HEK293 (cell line): ENCODE measurements at regions not wholly inside any gene's neighbourhood (a gene's known extent, or its start where the extent isn't known, plus 50 kb on each side); places are given as distances from the start of the nearest gene placed in this dataset.

Experiments
- CTCF ChIA-PET: fragments of 350-600 bp; formaldehyde crosslinking; extraction: SDS; loops from one replicate; lab custom pipeline; 2021; ENCODE audit warnings: antibody characterized with exemption; lab: Yijun Ruan, JAX
- POLR2A ChIA-PET: fragments of 300-600 bp; formaldehyde crosslinking; extraction: SDS; loops from one replicate; lab custom pipeline; 2020; ENCODE audit warnings: antibody characterized with exemption, inconsistent platforms; lab: Yijun Ruan, JAX
- H3K27ac ChIP-seq: fragments of 200-500 bp; sonication (Bioruptor generic); 2 replicates; pipeline ENCODE4 v1.5.1; 2014; ENCODE audit warnings: low read depth, low read length, control low read depth, inconsistent platforms; ENCODE audit errors: extremely low read depth
- H3K36me3 ChIP-seq, 2 experiments: fragments of 200-500 bp in 1 of 2; sonication (Bioruptor generic) in 1 of 2; 1 replicate in 1 of 2; 2 replicates in 1 of 2; pipeline ENCODE4 v1.5.1; 2014 to 2017; ENCODE audit warnings: inconsistent platforms in 2 of 2, low read length in 2 of 2; ENCODE audit not compliant: control insufficient read depth in 2 of 2, insufficient read depth in 1 of 2
- H3K4me1 ChIP-seq: fragments of 200-500 bp; sonication (Bioruptor generic); 2 replicates; pipeline ENCODE4 v1.5.1; 2014; ENCODE audit warnings: mild to moderate bottlenecking, low read length, inconsistent platforms; ENCODE audit not compliant: control insufficient read depth, insufficient read depth
- H3K4me3 ChIP-seq: 2 replicates; pipeline ENCODE4 v1.5.1; 2011; ENCODE audit warnings: low read depth, mild to moderate bottlenecking, control low read depth, low read length, moderate library complexity
- H3K9me3 ChIP-seq: fragments of 200-500 bp; sonication (Bioruptor generic); 2 replicates; pipeline ENCODE4 v1.5.1; 2014; ENCODE audit warnings: low read depth, low read length, inconsistent platforms; ENCODE audit not compliant: control insufficient read depth, insufficient read depth
- GLIS2 ChIP-seq: fragments of 450-650 bp; formaldehyde crosslinking; IDR thresholded peaks from 2 replicates; pipeline ENCODE4 v1.5.1; 2016; ENCODE audit warnings: missing biosample characterization, missing genetic modification characterization
- MYNN ChIP-seq: fragments of 450-650 bp; formaldehyde crosslinking; IDR thresholded peaks from 2 replicates; pipeline ENCODE4 v1.5.1; 2016; ENCODE audit warnings: missing biosample characterization, missing genetic modification characterization, borderline replicate concordance
- YY1 ChIP-seq: fragments of 450-650 bp; formaldehyde crosslinking; IDR thresholded peaks from 2 replicates; pipeline ENCODE4 v1.5.1; 2018; ENCODE audit warnings: missing biosample characterization, missing genetic modification characterization
- ZBTB20 ChIP-seq: fragments of 450-650 bp; formaldehyde crosslinking; IDR thresholded peaks from 2 replicates; pipeline ENCODE4 v1.5.1; 2016; ENCODE audit warnings: missing biosample characterization, missing genetic modification characterization
- ZBTB49 ChIP-seq: fragments of 450-650 bp; formaldehyde crosslinking; IDR thresholded peaks from 2 replicates; pipeline ENCODE4 v1.5.1; 2016; ENCODE audit warnings: missing biosample characterization, missing genetic modification characterization, low read depth
- ZFP3 ChIP-seq: fragments of 450-650 bp; formaldehyde crosslinking; IDR thresholded peaks from 2 replicates; pipeline ENCODE4 v1.5.1; 2016; ENCODE audit warnings: low read depth, missing biosample characterization, missing genetic modification characterization
- ZIC2 ChIP-seq: fragments of 450-650 bp; formaldehyde crosslinking; IDR thresholded peaks from 2 replicates; pipeline ENCODE4 v1.5.1; 2016; ENCODE audit warnings: missing biosample characterization, missing genetic modification characterization
- ZNF169 ChIP-seq: fragments of 450-650 bp; formaldehyde crosslinking; IDR thresholded peaks from 2 replicates; pipeline ENCODE4 v1.5.1; 2016; ENCODE audit warnings: missing biosample characterization, missing genetic modification characterization
- ZNF19 ChIP-seq: fragments of 450-650 bp; formaldehyde crosslinking; IDR thresholded peaks from 2 replicates; pipeline ENCODE4; 2016; ENCODE audit warnings: missing biosample characterization, missing genetic modification characterization, low read depth
- ZNF239 ChIP-seq: fragments of 450-650 bp; formaldehyde crosslinking; IDR thresholded peaks from 2 replicates; pipeline ENCODE4 v1.5.1; 2016; ENCODE audit warnings: missing biosample characterization, missing genetic modification characterization
- ZNF341 ChIP-seq: fragments of 450-650 bp; formaldehyde crosslinking; IDR thresholded peaks from 2 replicates; pipeline ENCODE4; 2016; ENCODE audit warnings: low read depth, missing biosample characterization, missing genetic modification characterization
- ZNF473 ChIP-seq: fragments of 450-650 bp; formaldehyde crosslinking; IDR thresholded peaks from 2 replicates; pipeline ENCODE4 v1.5.1; 2017; ENCODE audit warnings: missing biosample characterization, missing genetic modification characterization
- ZNF518A ChIP-seq: fragments of 450-650 bp; formaldehyde crosslinking; conservative IDR thresholded peaks from 2 replicates; pipeline ENCODE4 v1.5.1; 2016; ENCODE audit warnings: low read depth, missing biosample characterization, missing genetic modification characterization
- ZNF677 ChIP-seq: fragments of 450-650 bp; IDR thresholded peaks from 2 replicates; pipeline ENCODE4 v1.5.0; 2018; ENCODE audit warnings: missing biosample characterization, mild to moderate bottlenecking, missing genetic modification characterization, moderate library complexity
- ZNF76 ChIP-seq: fragments of 450-650 bp; formaldehyde crosslinking; IDR thresholded peaks from 2 replicates; pipeline ENCODE4; 2016; ENCODE audit warnings: low read depth, missing biosample characterization, missing genetic modification characterization, borderline replicate concordance
- ZNF830 ChIP-seq: fragments of 450-650 bp; IDR thresholded peaks from 2 replicates; pipeline ENCODE4 v1.5.0; 2018; ENCODE audit warnings: missing biosample characterization, missing genetic modification characterization, low read depth, mild to moderate bottlenecking, moderate library complexity
- TF ChIP-seq, protein P1 (sequence below): fragments of 450-650 bp; formaldehyde crosslinking; IDR thresholded peaks from 2 replicates; pipeline ENCODE4 v1.5.1; 2016; ENCODE audit warnings: missing biosample characterization, missing genetic modification characterization
- TF ChIP-seq, protein P2 (sequence below): fragments of 450-650 bp; formaldehyde crosslinking; optimal IDR thresholded peaks from 2 replicates; pipeline ENCODE3; 2016; ENCODE audit warnings: missing biosample characterization, mild to moderate bottlenecking, missing genetic modification characterization

- no peak overlapping the region for H3K27ac ChIP-seq
These were observed 551.1 kb upstream of the LRFN5 start for GRCh38 chr14:41055589-41055988.

DNA sequence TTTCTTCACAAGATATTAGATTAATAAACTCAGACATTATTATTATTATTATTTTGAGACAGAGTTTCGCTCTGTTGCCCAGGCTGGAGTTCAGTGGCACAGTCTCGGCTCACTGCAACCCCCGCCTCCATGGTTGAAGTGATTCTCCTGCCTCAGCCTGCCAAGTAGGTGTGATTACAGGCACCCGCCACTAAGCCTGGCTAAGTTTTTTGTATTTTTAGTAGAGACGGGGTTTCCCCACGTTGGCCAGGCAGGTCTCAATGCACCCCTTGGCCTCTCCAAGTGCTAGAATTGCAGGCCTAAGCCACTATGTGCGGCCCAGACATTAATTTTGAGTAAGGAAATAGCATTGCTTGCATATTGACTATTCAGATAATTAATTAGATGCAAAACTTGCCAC, 554.9 kb upstream of the LRFN5 start:
- Histone ChIP-seq H3K4me3 (no peak overlapping the region), H3K9me3 (no peaks in the 10 kb centered on the region), H3K4me1 (no peaks in the 10 kb centered on the region), H3K27ac (no peak overlapping the region), H3K36me3 (no peaks in the 10 kb centered on the region)
- no peak for TF ChIP-seq ZNF518A (tag by site-specific recombination)
- TF ChIP-seq ZNF239 = no peak
- TF ChIP-seq, protein P1, sequence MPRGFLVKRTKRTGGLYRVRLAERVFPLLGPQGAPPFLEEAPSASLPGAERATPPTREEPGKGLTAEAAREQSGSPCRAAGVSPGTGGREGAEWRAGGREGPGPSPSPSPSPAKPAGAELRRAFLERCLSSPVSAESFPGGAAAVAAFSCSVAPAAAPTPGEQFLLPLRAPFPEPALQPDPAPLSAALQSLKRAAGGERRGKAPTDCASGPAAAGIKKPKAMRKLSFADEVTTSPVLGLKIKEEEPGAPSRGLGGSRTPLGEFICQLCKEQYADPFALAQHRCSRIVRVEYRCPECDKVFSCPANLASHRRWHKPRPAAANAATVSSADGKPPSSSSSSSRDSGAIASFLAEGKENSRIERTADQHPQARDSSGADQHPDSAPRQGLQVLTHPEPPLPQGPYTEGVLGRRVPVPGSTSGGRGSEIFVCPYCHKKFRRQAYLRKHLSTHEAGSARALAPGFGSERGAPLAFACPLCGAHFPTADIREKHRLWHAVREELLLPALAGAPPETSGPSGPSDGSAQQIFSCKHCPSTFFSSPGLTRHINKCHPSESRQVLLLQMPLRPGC (tag by site-specific recombination) = no peak
- no peak for TF ChIP-seq ZNF76 (tag by site-specific recombination)
- ChIA-PET POLR2A (no interaction called here), CTCF (no interaction called here)

More at GRCh38 chr14:41055589-41055988, 551.1 kb upstream of the LRFN5 start:
- Histone ChIP-seq H3K36me3 (no peaks in the 10 kb centered on the region), H3K4me3 (no peak overlapping the region), H3K9me3 (no peaks in the 10 kb centered on the region), H3K4me1 (no peaks in the 10 kb centered on the region)
- ChIA-PET POLR2A (no interaction called here), CTCF (no interaction called here)
- no peak for TF ChIP-seq ZNF169
- no peak for TF ChIP-seq ZNF19
- TF ChIP-seq ZBTB49 (tag by site-specific recombination) = no peak
- TF ChIP-seq ZFP3 = no peak
- no peak for TF ChIP-seq ZNF473 (tag by site-specific recombination)
- no peak for TF ChIP-seq ZNF76 (tag by site-specific recombination)
- TF ChIP-seq YY1 (tag by site-specific recombination) = no peak
- TF ChIP-seq MYNN (tag by site-specific recombination) = no peak

GRCh38 chr14:41047763-41048162, 558.9 kb upstream of the LRFN5 start:
- CTCF ChIA-PET = interaction anchor here (0.7 kb wide), 1 partner anchor 815 kb away, joined by 3 read pairs; no protein-coding TSS in a partner anchor
- no peaks in the 10 kb centered on the region for H3K36me3 ChIP-seq
- TF ChIP-seq ZNF677 (tag by site-specific recombination) (no peak), ZIC2 (tag by site-specific recombination) (no peak), ZNF341 (tag by site-specific recombination) (no peak), ZNF830 (tag by site-specific recombination) (no peak), ZBTB20 (tag by site-specific recombination) (no peak), GLIS2 (tag by site-specific recombination) (no peak)
- TF ChIP-seq, protein P2, sequence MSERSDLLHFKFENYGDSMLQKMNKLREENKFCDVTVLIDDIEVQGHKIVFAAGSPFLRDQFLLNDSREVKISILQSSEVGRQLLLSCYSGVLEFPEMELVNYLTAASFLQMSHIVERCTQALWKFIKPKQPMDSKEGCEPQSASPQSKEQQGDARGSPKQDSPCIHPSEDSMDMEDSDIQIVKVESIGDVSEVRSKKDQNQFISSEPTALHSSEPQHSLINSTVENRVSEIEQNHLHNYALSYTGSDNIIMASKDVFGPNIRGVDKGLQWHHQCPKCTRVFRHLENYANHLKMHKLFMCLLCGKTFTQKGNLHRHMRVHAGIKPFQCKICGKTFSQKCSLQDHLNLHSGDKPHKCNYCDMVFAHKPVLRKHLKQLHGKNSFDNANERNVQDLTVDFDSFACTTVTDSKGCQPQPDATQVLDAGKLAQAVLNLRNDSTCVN (tag by site-specific recombination) = no peak

More at GRCh38 chr14:41047763-41048162, 558.9 kb upstream of the LRFN5 start:
- no peak overlapping the region for H3K27ac ChIP-seq
- no peaks in the 10 kb centered on the region for H3K9me3 ChIP-seq
- no peaks in the 10 kb centered on the region for H3K4me1 ChIP-seq
- no peak overlapping the region for H3K4me3 ChIP-seq
- POLR2A ChIA-PET = no interaction called here
